Inflammatory macrophage (primary cell): ENCODE measurements at regions not wholly inside any gene's neighbourhood (a gene's known extent, or its start where the extent isn't known, plus 50 kb on each side); places are given as distances from the start of the nearest gene placed in this dataset.

Experiments used
- DNase-seq, 2 donors: peaks; one replicate each; pipeline ENCODE4 v3.0.0-alpha.2; 2020 to 2022

- no peak for DNase-seq
Observed at GRCh38 chr7:25759286-25759685, 392.7 kb upstream of the NFE2L3 start.

- no peak for DNase-seq
Observed at GRCh38 chr7:25759748-25760147, 392.2 kb upstream of the NFE2L3 start.

GRCh38 chr7:25762511-25763462 is 389.2 kb upstream of the NFE2L3 start:
- DNase-seq = no peak

GRCh38 chr7:25763463-25763860 is 388.5 kb upstream of the NFE2L3 start:
- no peak for DNase-seq

GRCh38 chr7:25765110-25765655 is 386.8 kb upstream of the NFE2L3 start:
- DNase-seq = no peak

GRCh38 chr7:25770235-25770634 is 381.8 kb upstream of the NFE2L3 start:
- no peak for DNase-seq

GRCh38 chr7:25770670-25771069 is 381.3 kb upstream of the NFE2L3 start:
- DNase-seq = no peak

GRCh38 chr7:25771491-25771890 is 380.5 kb upstream of the NFE2L3 start:
- no peak for DNase-seq

GRCh38 chr7:25772802-25773201 is 379.2 kb upstream of the NFE2L3 start:
- DNase-seq = no peak

GRCh38 chr7:25774675-25775074 is 377.3 kb upstream of the NFE2L3 start:
- no peak for DNase-seq

- DNase-seq = no peak
Observed at GRCh38 chr7:25775570-25775969, 376.4 kb upstream of the NFE2L3 start.

- DNase-seq = no peak
Observed at GRCh38 chr7:25775999-25776743, 375.8 kb upstream of the NFE2L3 start.

GRCh38 chr7:25776744-25777123 is 375.3 kb upstream of the NFE2L3 start:
- DNase-seq = no peak

- no peak for DNase-seq
Observed at GRCh38 chr7:25777969-25778708, 373.9 kb upstream of the NFE2L3 start.

GRCh38 chr7:25779002-25779546 is 372.9 kb upstream of the NFE2L3 start:
- no peak for DNase-seq

GRCh38 chr7:25780904-25781303 is 371.1 kb upstream of the NFE2L3 start:
- DNase-seq = no peak

- no peak for DNase-seq
Observed at GRCh38 chr7:25781704-25782103, 370.3 kb upstream of the NFE2L3 start.

- DNase-seq = no peak
Observed at GRCh38 chr7:25786936-25787335, 365.1 kb upstream of the NFE2L3 start.

GRCh38 chr7:25787336-25787735 is 364.7 kb upstream of the NFE2L3 start:
- DNase-seq = no peak

GRCh38 chr7:25788371-25788770 is 363.6 kb upstream of the NFE2L3 start:
- no peak for DNase-seq

- DNase-seq = no peak
Observed at GRCh38 chr7:25788961-25789620, 362.9 kb upstream of the NFE2L3 start.
